MM.1S (cell line): ENCODE measurements at regions not wholly inside any gene's neighbourhood (a gene's known extent, or its start where the extent isn't known, plus 50 kb on each side); places are given as distances from the start of the nearest gene placed in this dataset.

Source experiments
- DNase-seq: peaks from one replicate; pipeline ENCODE4 v3.0.0-alpha.2; 2015
- H2AFZ ChIP-seq: fragments of 300-600 bp; sonication (generic); 2 replicates; pipeline ENCODE4 v1.6.0; 2016; ENCODE audit warnings: antibody characterized with exemption, low read length
- H3F3A ChIP-seq: fragments of 300-600 bp; sonication (generic); 2 replicates; pipeline ENCODE4 v1.6.1; 2016; ENCODE audit warnings: mild to moderate bottlenecking, antibody characterized with exemption, low read length, moderate library complexity, mixed read lengths; ENCODE audit not compliant: insufficient read depth
- H3K27ac ChIP-seq: fragments of 300-600 bp; sonication (generic); 2 replicates; pipeline ENCODE4 v1.5.1; 2016; ENCODE audit warnings: mild to moderate bottlenecking, low read length
- H3K27me3 ChIP-seq: fragments of 300-600 bp; sonication (generic); replicated peaks from 2 replicates; pipeline ENCODE4 v1.6.0; 2016; ENCODE audit warnings: low read length; ENCODE audit not compliant: insufficient read depth
- H3K36me3 ChIP-seq: fragments of 300-600 bp; sonication (generic); replicated peaks from 2 replicates; pipeline ENCODE4 v1.6.1; 2016; ENCODE audit warnings: mild to moderate bottlenecking, low read length, mixed read lengths; ENCODE audit not compliant: insufficient read depth
- H3K4me1 ChIP-seq: fragments of 300-600 bp; sonication (generic); 2 replicates; pipeline ENCODE4 v1.6.1; 2016; ENCODE audit warnings: low read length, mixed read lengths
- H3K4me2 ChIP-seq: fragments of 300-600 bp; sonication (generic); 2 replicates; pipeline ENCODE4 v1.6.0; 2016; ENCODE audit warnings: low read depth, low read length
- H3K4me3 ChIP-seq: fragments of 300-600 bp; sonication (generic); 2 replicates; pipeline ENCODE4 v1.5.1; 2016; ENCODE audit warnings: low read length, mixed read lengths
- H3K79me2 ChIP-seq: fragments of 300-600 bp; sonication (generic); 2 replicates; pipeline ENCODE4 v1.6.1; 2016; ENCODE audit warnings: mixed run types, low read length, mixed read lengths
- H3K9ac ChIP-seq: fragments of 300-600 bp; sonication (generic); 2 replicates; pipeline ENCODE4 v1.6.1; 2016; ENCODE audit warnings: low read length, mixed read lengths
- H3K9me2 ChIP-seq: fragments of 300-600 bp; sonication (generic); replicated peaks from 2 replicates; pipeline ENCODE4 v1.6.1; 2016; ENCODE audit warnings: mild to moderate bottlenecking, low read length, mixed read lengths; ENCODE audit not compliant: insufficient read depth
- H3K9me3 ChIP-seq: fragments of 300-600 bp; sonication (generic); replicated peaks from 2 replicates; pipeline ENCODE4 v1.6.1; 2016; ENCODE audit warnings: mild to moderate bottlenecking, low read length, mixed read lengths; ENCODE audit not compliant: insufficient read depth
- H4K20me1 ChIP-seq: fragments of 300-600 bp; sonication (generic); 2 replicates; pipeline ENCODE4 v1.6.1; 2016; ENCODE audit warnings: mild to moderate bottlenecking, low read length, moderate library complexity, mixed read lengths; ENCODE audit not compliant: insufficient read depth
- EZH2 ChIP-seq: fragments of 300-600 bp; sonication (generic); optimal IDR thresholded peaks from 2 replicates; pipeline ENCODE3; 2017; ENCODE audit warnings: low read depth, mild to moderate bottlenecking, antibody characterized with exemption, low read length, mixed read lengths
- EZH2phosphoT487 ChIP-seq: fragments of 300-600 bp; sonication (generic); IDR thresholded peaks from 2 replicates; pipeline ENCODE4 v1.6.1; 2018; ENCODE audit warnings: antibody characterized with exemption, low read length
- TF ChIP-seq, protein P1 (sequence below): fragments of 300-600 bp; sonication (generic); IDR thresholded peaks from 2 replicates; pipeline ENCODE4 v1.5.1; 2016; ENCODE audit warnings: antibody characterized with exemption, low read length, mixed read lengths

DNA sequence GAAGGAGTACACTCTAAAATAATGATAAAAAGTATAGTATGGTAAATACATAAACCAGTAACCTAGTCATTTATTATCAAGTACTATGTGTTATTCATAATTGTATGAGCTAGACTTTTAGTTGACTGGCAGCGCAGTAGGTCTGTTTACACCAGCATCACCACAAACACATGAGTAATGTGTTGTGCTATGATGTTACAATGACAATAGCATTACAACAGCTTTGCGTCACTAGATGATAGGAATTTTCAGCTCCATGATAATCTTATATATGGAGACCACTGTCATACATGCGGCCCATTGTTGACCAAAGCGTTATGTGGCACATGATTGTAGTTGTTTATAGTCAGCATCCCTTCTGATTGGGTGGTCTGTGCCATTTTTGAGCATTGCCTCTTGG lies 138.9 kb upstream of the UBE2E1 start:
- Histone ChIP-seq H3K9ac (no peak overlapping the region), H2AFZ (no peak overlapping the region), H3K4me1 (peaks cover 7% of the 10 kb centered on the region), H4K20me1 (no peaks in the 10 kb centered on the region), H3K4me2 (no peak overlapping the region), H3K9me2 (no peaks in the 10 kb centered on the region), H3K4me3 (no peak overlapping the region), H3K9me3 (no peaks in the 10 kb centered on the region), H3K27ac (no peak overlapping the region), H3K36me3 (no peaks in the 10 kb centered on the region), H3K27me3 (no peaks in the 10 kb centered on the region), H3F3A (no peaks in the 10 kb centered on the region), H3K79me2 (no peaks in the 10 kb centered on the region)
- TF ChIP-seq EZH2phosphoT487 (no peak), EZH2 (no peak)
- TF ChIP-seq, protein P1, sequence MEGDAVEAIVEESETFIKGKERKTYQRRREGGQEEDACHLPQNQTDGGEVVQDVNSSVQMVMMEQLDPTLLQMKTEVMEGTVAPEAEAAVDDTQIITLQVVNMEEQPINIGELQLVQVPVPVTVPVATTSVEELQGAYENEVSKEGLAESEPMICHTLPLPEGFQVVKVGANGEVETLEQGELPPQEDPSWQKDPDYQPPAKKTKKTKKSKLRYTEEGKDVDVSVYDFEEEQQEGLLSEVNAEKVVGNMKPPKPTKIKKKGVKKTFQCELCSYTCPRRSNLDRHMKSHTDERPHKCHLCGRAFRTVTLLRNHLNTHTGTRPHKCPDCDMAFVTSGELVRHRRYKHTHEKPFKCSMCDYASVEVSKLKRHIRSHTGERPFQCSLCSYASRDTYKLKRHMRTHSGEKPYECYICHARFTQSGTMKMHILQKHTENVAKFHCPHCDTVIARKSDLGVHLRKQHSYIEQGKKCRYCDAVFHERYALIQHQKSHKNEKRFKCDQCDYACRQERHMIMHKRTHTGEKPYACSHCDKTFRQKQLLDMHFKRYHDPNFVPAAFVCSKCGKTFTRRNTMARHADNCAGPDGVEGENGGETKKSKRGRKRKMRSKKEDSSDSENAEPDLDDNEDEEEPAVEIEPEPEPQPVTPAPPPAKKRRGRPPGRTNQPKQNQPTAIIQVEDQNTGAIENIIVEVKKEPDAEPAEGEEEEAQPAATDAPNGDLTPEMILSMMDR, result no peak
- DNase-seq, result no peak

DNA sequence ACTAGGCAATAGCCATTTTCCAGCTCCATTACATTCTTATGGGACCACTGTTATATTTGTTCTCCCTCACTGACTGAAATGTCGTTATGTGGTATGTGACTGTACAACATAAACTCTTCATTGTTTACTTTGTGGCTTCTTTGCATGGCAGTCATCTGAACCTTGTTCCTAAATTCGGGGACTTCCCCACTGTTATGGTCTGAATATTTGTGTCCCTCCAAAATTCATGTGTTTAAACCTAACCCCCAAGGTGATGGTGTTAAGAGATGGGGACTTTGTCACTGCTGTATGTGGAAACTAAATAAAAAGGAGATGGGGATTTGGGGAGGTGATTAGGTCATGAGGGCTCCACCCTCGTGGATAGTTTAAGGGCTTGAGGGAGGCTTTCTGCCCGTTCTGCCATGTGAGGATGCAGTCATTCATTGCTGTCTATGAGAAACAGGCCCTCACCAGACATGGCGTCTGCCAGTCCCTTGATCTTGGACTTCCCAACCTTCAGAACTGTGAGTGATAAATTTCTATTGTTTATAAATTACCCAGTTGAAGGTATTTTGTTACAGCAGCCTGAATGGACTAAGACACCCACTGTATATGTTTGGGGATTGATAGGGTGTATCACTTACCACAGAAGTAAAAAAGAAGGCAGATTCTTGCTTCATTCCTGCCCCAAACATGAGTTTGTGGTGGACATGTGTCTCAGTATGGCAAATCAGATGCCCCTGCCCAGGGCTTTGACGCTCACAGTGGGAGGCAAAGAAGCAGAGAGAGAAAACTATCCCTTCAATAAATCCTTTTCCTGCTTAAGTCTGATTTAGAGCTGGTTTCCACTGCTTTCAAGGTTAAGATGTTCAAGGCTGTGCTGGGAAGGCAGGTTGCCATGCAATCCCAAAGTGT lies 138.0 kb upstream of the UBE2E1 start:
- Histone ChIP-seq H3F3A (no peaks in the 10 kb centered on the region), H3K36me3 (no peaks in the 10 kb centered on the region), H3K4me2 (no peak overlapping the region), H3K27me3 (no peaks in the 10 kb centered on the region), H3K4me1 (no peaks in the 10 kb centered on the region), H3K9ac (no peak overlapping the region), H3K4me3 (no peak overlapping the region), H3K27ac (no peak overlapping the region), H2AFZ (no peak overlapping the region), H3K79me2 (no peaks in the 10 kb centered on the region), H3K9me3 (no peaks in the 10 kb centered on the region), H4K20me1 (no peaks in the 10 kb centered on the region), H3K9me2 (no peaks in the 10 kb centered on the region)
- TF ChIP-seq EZH2 (no peak), EZH2phosphoT487 (no peak)
- TF ChIP-seq, protein P1, result no peak
- no peak for DNase-seq

DNA sequence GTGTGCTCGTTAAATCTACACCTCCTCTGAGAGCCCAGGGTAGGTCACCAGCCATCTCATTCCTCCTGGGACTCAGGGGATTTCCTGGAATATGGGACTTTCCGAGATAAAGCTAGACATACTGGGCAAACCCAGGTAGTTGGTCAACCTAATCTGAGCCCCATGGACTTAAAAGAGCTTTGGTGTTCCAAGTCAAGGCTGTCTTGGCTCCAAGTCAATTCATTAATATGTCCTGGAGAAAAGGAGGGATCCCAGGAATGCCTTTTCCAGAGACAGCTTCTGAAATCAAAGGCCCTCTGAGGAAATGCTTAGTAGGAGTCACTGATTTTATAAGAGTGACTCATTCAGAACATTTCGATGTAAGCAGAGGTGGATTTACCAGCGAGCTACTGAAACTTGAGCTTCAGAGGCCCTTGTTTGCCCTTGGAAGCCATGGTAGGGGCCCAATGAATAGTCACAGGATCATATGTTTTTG lies 137.3 kb upstream of the UBE2E1 start:
- Histone ChIP-seq H3K36me3 (no peaks in the 10 kb centered on the region), H3F3A (no peaks in the 10 kb centered on the region), H3K9me3 (no peaks in the 10 kb centered on the region), H3K4me3 (no peak overlapping the region), H2AFZ (no peak overlapping the region), H3K27ac (no peak overlapping the region), H3K4me2 (no peak overlapping the region), H3K9ac (no peak overlapping the region), H3K4me1 (no peaks in the 10 kb centered on the region), H3K27me3 (no peaks in the 10 kb centered on the region), H3K9me2 (no peaks in the 10 kb centered on the region), H3K79me2 (no peaks in the 10 kb centered on the region), H4K20me1 (no peaks in the 10 kb centered on the region)
- DNase-seq, result no peak
- TF ChIP-seq EZH2phosphoT487 (no peak), EZH2 (no peak)
- TF ChIP-seq, protein P1, result no peak
